Endothelial cell of umbilical vein (primary cell): ENCODE measurements at regions not wholly inside any gene's neighbourhood (a gene's known extent, or its start where the extent isn't known, plus 50 kb on each side); places are given as distances from the start of the nearest gene placed in this dataset.

Experiments used
- BruUV-seq: library from RNA; stranded (reverse); fragments of 400-500 nt; replicated peaks from 2 replicates; lab custom pipeline; 2021; lab: Mats Ljungman, UMichigan
- CTCF ChIA-PET: fragments of 300-600, 350-600 bp; sonication (Branson Sonifier 250); formaldehyde crosslinking; loops from one replicate; lab custom pipeline; 2021; ENCODE audit warnings: antibody characterized with exemption, inconsistent platforms; lab: Charles Lee
- POLR2A ChIA-PET: fragments of 300-600, 350-600 bp; sonication (Branson Sonifier 250); formaldehyde crosslinking; loops from one replicate; lab custom pipeline; 2021; ENCODE audit warnings: antibody characterized with exemption, inconsistent platforms; lab: Charles Lee
- DNase-seq: peaks from one replicate; pipeline ENCODE4 v3.0.0-alpha.2; 2011; ENCODE audit warnings: low read depth, low spot score
- FAIRE-seq: peaks from 2 replicates; lab custom pipeline; 2011; peaks lifted over from hg19 to GRCh38; lab: Jason Lieb, UNC
- H2AFZ ChIP-seq: 2 replicates; pipeline ENCODE4 v1.6.0; 2012; ENCODE audit warnings: low read depth, low read length, control low read depth, inconsistent platforms
- H3K27ac ChIP-seq: 2 replicates; pipeline ENCODE4 v1.5.1; 2011; ENCODE audit warnings: low read depth, mild to moderate bottlenecking, control low read depth, low read length, moderate library complexity; ENCODE audit not compliant: insufficient read depth
- H3K27me3 ChIP-seq, 2 experiments: 2 replicates each; pipeline versions ENCODE4 v1.6.0 to v1.6.1; 2011; ENCODE audit warnings: low read length in 2 of 2, mixed read lengths in 1 of 2; ENCODE audit not compliant: control insufficient read depth in 2 of 2, insufficient read depth in 2 of 2
- H3K36me3 ChIP-seq, 2 experiments: 2 replicates in 1 of 2; 3 replicates in 1 of 2; pipeline ENCODE4 v1.5.1; 2011; ENCODE audit warnings: low read length in 2 of 2, mild to moderate bottlenecking in 1 of 2, moderate library complexity in 1 of 2; ENCODE audit not compliant: control insufficient read depth in 2 of 2, insufficient read depth in 2 of 2; ENCODE audit errors: extremely low read depth in 1 of 2
- H3K4me1 ChIP-seq: 3 replicates; pipeline ENCODE4 v1.5.1; 2011; ENCODE audit warnings: mild to moderate bottlenecking, low read length; ENCODE audit not compliant: control insufficient read depth, insufficient read depth; ENCODE audit errors: extremely low read depth
- H3K4me2 ChIP-seq: 2 replicates; pipeline ENCODE4 v1.6.1; 2011; ENCODE audit warnings: low read length, control low read depth, mixed read lengths; ENCODE audit not compliant: insufficient read depth
- H3K4me3 ChIP-seq, 3 experiments: fragments of 200-600 bp in 1 of 3; sonication (generic), shearing (Covaris generic) in 1 of 3; replicated peaks in 1 of 3; 2 replicates each; pipeline ENCODE4 v1.5.1; 2011 to 2016; ENCODE audit warnings: control low read depth in 3 of 3, low read length in 3 of 3, mild to moderate bottlenecking in 2 of 3, inconsistent platforms in 1 of 3, low read depth in 1 of 3, moderate library complexity in 1 of 3; ENCODE audit not compliant: insufficient read depth in 1 of 3
- H3K79me2 ChIP-seq: 2 replicates; pipeline ENCODE4 v1.6.0; 2012; ENCODE audit warnings: low read length, inconsistent platforms; ENCODE audit not compliant: control insufficient read depth, insufficient read depth
- H3K9ac ChIP-seq: replicated peaks from 2 replicates; pipeline ENCODE3; 2011; ENCODE audit warnings: low read length, control low read depth; ENCODE audit not compliant: insufficient read depth; ENCODE audit errors: extremely low read depth
- H3K9me1 ChIP-seq: replicated peaks from 3 replicates; pipeline ENCODE4 v1.6.0; 2011; ENCODE audit warnings: mild to moderate bottlenecking, low read length; ENCODE audit not compliant: control insufficient read depth, insufficient read depth; ENCODE audit errors: extremely low read depth
- H3K9me3 ChIP-seq: replicated peaks from 2 replicates; pipeline ENCODE4 v1.5.1; 2012; ENCODE audit warnings: low read length, inconsistent platforms; ENCODE audit not compliant: control insufficient read depth, insufficient read depth
- H4K20me1 ChIP-seq: replicated peaks from 2 replicates; pipeline ENCODE3; 2011; ENCODE audit warnings: mild to moderate bottlenecking, low read length; ENCODE audit not compliant: control insufficient read depth, insufficient read depth; ENCODE audit errors: extremely low read depth
- EZH2 ChIP-seq: IDR thresholded peaks from 2 replicates; pipeline ENCODE4 v1.6.1; 2012; ENCODE audit warnings: borderline replicate concordance, low read depth, mild to moderate bottlenecking, moderate library complexity, low read length, inconsistent platforms; ENCODE audit not compliant: severe bottlenecking
- FOS ChIP-seq: IDR thresholded peaks from 2 replicates; pipeline ENCODE4 v1.6.1; 2011; ENCODE audit warnings: mild to moderate bottlenecking, low read length, moderate library complexity, borderline replicate concordance; ENCODE audit not compliant: insufficient read depth
- GATA2 ChIP-seq: IDR thresholded peaks from 2 replicates; pipeline ENCODE4 v1.7.0; 2011; ENCODE audit warnings: low read depth, mild to moderate bottlenecking, moderate library complexity, mixed read lengths, low read length; ENCODE audit not compliant: insufficient read length, insufficient read depth
- JUN ChIP-seq: IDR thresholded peaks from 2 replicates; pipeline ENCODE4 v1.6.1; 2011; ENCODE audit warnings: borderline replicate concordance, low read depth; ENCODE audit not compliant: insufficient read length, insufficient read depth
- MYC ChIP-seq: IDR thresholded peaks from one replicate; pipeline ENCODE4 v1.6.1; 2011; ENCODE audit warnings: mild to moderate bottlenecking, low read depth, low read length
- POLR2A ChIP-seq: IDR thresholded peaks from 2 replicates; pipeline ENCODE4 v1.6.1; 2012; ENCODE audit warnings: low read depth, mild to moderate bottlenecking, control low read depth, low read length
- POLR2AphosphoS5 ChIP-seq: IDR thresholded peaks from 2 replicates; pipeline ENCODE4 v1.6.1; 2012; ENCODE audit warnings: low read depth, mild to moderate bottlenecking, control low read depth, low read length, moderate library complexity; ENCODE audit not compliant: insufficient read depth
- dilution Hi-C: fragments of 300-500 bp; cut with MboI; formaldehyde crosslinking; loops from one replicate; pipeline ENCODE4 v1.15.0; 2019; ENCODE audit warnings: low sequenced_read_pairs; ENCODE audit not compliant: extremely low pct_ligation_motif_present
- intact Hi-C: fragments of 100-400 bp; cut with micrococcal nuclease; formaldehyde crosslinking; loops from one replicate; pipeline ENCODE4 v1.10.0; 2022
- TF ChIP-seq, protein P1 (sequence below), 2 donors: IDR thresholded peaks; 1 replicate in 1 of 2; 2 replicates in 1 of 2; pipeline ENCODE4 v1.5.1; 2011; ENCODE audit warnings: low read length in 2 of 2, mild to moderate bottlenecking in 2 of 2, moderate library complexity in 2 of 2, control low read depth in 1 of 2, inconsistent platforms in 1 of 2, low read depth in 1 of 2; ENCODE audit not compliant: insufficient read depth in 1 of 2; ENCODE audit errors: extremely low read depth in 1 of 2
- TF ChIP-seq, protein P2 (sequence below): IDR thresholded peaks from 2 replicates; pipeline ENCODE4 v1.6.1; 2011; ENCODE audit not compliant: insufficient read depth, insufficient read length

DNA sequence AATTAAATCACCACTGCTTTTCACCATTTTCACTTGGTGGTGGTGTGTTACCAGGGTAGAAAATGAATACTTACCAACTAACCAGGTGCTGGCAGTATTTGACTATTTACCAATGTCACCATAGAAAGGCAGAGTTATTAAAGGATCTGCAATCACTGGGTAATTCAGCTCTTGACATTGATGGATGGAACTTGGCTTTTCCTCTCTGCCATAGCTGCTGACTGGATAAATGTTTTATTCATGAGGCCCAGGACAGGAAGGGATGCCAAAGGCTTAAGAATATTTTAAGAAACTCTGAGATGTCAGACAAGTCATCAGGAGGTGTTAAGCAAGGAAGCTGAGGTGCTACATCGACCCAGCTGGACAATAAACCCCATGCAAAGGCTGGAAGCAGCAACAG is 495.5 kb upstream of the CFAP20DC start:
- Histone ChIP-seq H3K79me2 (no peaks in the 10 kb centered on the region), H3K27me3 (no peaks in the 10 kb centered on the region), H3K36me3 (no peaks in the 10 kb centered on the region), H3K4me3 (no peak overlapping the region), H3K27ac (no peak overlapping the region), H3K9me3 (no peaks in the 10 kb centered on the region), H3K9ac (no peak overlapping the region), H3K9me1 (no peaks in the 10 kb centered on the region), H2AFZ (no peak overlapping the region), H3K4me1 (no peaks in the 10 kb centered on the region), H3K4me2 (no peak overlapping the region), H4K20me1 (no peaks in the 10 kb centered on the region)
- TF ChIP-seq, protein P1, sequence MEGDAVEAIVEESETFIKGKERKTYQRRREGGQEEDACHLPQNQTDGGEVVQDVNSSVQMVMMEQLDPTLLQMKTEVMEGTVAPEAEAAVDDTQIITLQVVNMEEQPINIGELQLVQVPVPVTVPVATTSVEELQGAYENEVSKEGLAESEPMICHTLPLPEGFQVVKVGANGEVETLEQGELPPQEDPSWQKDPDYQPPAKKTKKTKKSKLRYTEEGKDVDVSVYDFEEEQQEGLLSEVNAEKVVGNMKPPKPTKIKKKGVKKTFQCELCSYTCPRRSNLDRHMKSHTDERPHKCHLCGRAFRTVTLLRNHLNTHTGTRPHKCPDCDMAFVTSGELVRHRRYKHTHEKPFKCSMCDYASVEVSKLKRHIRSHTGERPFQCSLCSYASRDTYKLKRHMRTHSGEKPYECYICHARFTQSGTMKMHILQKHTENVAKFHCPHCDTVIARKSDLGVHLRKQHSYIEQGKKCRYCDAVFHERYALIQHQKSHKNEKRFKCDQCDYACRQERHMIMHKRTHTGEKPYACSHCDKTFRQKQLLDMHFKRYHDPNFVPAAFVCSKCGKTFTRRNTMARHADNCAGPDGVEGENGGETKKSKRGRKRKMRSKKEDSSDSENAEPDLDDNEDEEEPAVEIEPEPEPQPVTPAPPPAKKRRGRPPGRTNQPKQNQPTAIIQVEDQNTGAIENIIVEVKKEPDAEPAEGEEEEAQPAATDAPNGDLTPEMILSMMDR (IDR thresholded peaks at IDR 0.05; ENCODE audit: extremely low read depth in 1 of 2, insufficient read depth in 1 of 2, low read depth in 1 of 2, low read length in 2 of 2): no peak
- TF ChIP-seq POLR2A (no peak), EZH2 (no peak), GATA2 (no peak), MYC (no peak), POLR2AphosphoS5 (no peak), FOS (no peak), JUN (no peak)
- TF ChIP-seq, protein P2, sequence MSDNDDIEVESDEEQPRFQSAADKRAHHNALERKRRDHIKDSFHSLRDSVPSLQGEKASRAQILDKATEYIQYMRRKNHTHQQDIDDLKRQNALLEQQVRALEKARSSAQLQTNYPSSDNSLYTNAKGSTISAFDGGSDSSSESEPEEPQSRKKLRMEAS: no peak
- DNase-seq: no peak
- intact Hi-C loops (no loop called here), dilution Hi-C loops (no loop called here)
- no peak for FAIRE-seq
- BruUV-seq: no TSS peak
- POLR2A ChIA-PET: no interaction called here
- CTCF ChIA-PET: no interaction called here
